Glutamatergic neuron (in vitro differentiated cells): ENCODE measurements at regions not wholly inside any gene's neighbourhood (a gene's known extent, or its start where the extent isn't known, plus 50 kb on each side); places are given as distances from the start of the nearest gene placed in this dataset.

Experiments used
- DNase-seq: peaks from one replicate; pipeline ENCODE4 v3.0.0; 2022
- H3K27ac Mint-ChIP-seq: one replicate; pipeline ENCODE4 v1.8.0; 2020; ENCODE audit warnings: mild to moderate bottlenecking, mixed read lengths, inconsistent platforms; ENCODE audit not compliant: unreplicated experiment
- H3K27me3 Mint-ChIP-seq: one replicate; pipeline ENCODE4 v1.8.0; 2020; ENCODE audit warnings: mild to moderate bottlenecking, moderate library complexity, mixed read lengths, inconsistent platforms; ENCODE audit not compliant: unreplicated experiment
- H3K36me3 Mint-ChIP-seq: one replicate; pipeline ENCODE4 v1.8.0; 2020; ENCODE audit warnings: mild to moderate bottlenecking, mixed read lengths, inconsistent platforms; ENCODE audit not compliant: unreplicated experiment
- H3K4me1 Mint-ChIP-seq: one replicate; pipeline ENCODE4 v1.8.0; 2020; ENCODE audit warnings: mild to moderate bottlenecking, low read depth, mixed read lengths, inconsistent platforms; ENCODE audit not compliant: unreplicated experiment
- H3K4me3 Mint-ChIP-seq: one replicate; pipeline ENCODE4 v1.8.0; 2020; ENCODE audit warnings: mild to moderate bottlenecking, mixed read lengths, inconsistent platforms; ENCODE audit not compliant: unreplicated experiment
- H3K9me3 Mint-ChIP-seq: one replicate; pipeline ENCODE4 v1.8.0; 2020; ENCODE audit warnings: mild to moderate bottlenecking, moderate library complexity, mixed read lengths, inconsistent platforms; ENCODE audit not compliant: unreplicated experiment
- TF ChIP-seq, protein P1 (sequence below): fragments of 200-600 bp; sonication (generic); IDR thresholded peaks from one replicate; pipeline ENCODE4 v1.5.0; 2021; ENCODE audit not compliant: partially characterized antibody, unreplicated experiment

DNA sequence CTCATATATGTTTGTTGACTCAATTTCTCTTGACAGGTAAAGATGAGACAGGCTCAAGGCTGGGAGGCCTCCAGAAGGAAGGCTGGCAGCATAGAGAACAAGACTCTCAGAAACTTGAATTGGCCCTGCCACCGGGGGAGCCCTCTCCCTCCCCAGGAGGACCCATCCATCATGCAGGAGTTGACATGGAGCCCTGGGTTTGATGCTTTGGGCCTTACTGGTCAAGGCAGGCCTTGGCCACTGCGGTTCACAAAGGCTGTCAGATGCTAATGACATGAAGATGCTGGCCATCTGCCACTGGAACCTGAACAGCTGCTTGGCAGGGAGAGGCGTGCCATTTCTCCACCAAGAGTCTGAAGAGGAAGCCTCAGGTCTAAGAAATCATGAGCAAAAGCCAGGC lies 193.6 kb downstream of the MTCL1 start:
- Mint-ChIP-seq H3K27me3 (peaks cover 1% of the 10 kb centered on the region), H3K4me1 (peaks cover 18% of the 10 kb centered on the region), H3K27ac (peak overlapping the region; percentile 82), H3K4me3 (no peak overlapping the region), H3K36me3 (peaks cover 35% of the 10 kb centered on the region), H3K9me3 (peaks cover 11% of the 10 kb centered on the region)
- DNase-seq: peak; percentile 36
- TF ChIP-seq, protein P1, sequence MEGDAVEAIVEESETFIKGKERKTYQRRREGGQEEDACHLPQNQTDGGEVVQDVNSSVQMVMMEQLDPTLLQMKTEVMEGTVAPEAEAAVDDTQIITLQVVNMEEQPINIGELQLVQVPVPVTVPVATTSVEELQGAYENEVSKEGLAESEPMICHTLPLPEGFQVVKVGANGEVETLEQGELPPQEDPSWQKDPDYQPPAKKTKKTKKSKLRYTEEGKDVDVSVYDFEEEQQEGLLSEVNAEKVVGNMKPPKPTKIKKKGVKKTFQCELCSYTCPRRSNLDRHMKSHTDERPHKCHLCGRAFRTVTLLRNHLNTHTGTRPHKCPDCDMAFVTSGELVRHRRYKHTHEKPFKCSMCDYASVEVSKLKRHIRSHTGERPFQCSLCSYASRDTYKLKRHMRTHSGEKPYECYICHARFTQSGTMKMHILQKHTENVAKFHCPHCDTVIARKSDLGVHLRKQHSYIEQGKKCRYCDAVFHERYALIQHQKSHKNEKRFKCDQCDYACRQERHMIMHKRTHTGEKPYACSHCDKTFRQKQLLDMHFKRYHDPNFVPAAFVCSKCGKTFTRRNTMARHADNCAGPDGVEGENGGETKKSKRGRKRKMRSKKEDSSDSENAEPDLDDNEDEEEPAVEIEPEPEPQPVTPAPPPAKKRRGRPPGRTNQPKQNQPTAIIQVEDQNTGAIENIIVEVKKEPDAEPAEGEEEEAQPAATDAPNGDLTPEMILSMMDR: no peak

DNA sequence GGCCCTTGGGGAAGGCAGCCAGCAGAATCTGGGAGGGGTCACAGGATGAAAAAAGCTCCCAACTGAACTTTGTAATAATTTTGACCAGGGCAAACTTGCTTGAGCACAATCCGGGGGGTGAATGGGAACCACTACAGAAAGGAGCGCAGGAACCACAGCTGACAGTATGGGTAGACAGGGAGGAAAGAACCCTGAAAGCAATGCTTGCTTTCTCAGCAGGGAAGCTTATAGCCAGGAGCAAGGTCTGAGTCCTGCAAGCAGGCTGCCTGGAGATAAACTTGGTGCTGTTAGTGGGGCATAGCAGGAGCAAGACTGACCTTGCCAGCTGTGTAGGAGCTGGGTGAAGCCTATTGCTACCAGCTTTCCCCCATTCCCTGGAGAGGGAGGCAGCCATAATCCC lies 195.2 kb downstream of the MTCL1 start:
- TF ChIP-seq, protein P1: no peak
- H3K4me3 Mint-ChIP-seq: no peak overlapping the region
- H3K36me3 Mint-ChIP-seq: peaks cover 47% of the 10 kb centered on the region
- H3K4me1 Mint-ChIP-seq: peaks cover 18% of the 10 kb centered on the region
- no peak for DNase-seq
- H3K9me3 Mint-ChIP-seq: peaks cover 11% of the 10 kb centered on the region
- H3K27ac Mint-ChIP-seq: peak overlapping the region; percentile 1
- peaks cover 1% of the 10 kb centered on the region for H3K27me3 Mint-ChIP-seq

DNA sequence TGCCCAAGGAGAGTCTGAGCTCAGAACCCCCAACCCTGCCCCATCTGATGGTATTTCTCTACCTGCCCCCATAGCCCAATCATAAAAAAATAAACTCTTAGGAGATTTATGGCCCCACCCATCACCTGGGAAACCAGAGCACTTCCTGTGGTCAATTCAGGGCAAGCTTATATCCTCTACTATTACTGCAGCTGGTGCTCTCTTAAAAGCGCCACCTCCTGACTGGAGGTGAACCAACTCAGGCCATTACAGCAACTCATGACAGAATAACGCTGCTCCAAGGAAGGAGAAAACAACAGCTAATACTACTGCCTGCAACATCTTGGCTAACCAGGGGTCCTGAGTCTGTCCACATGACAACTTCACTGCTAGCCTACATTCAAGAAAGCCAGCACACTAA lies 195.7 kb downstream of the MTCL1 start:
- TF ChIP-seq, protein P1: no peak
- Mint-ChIP-seq H3K27me3 (peaks cover 1% of the 10 kb centered on the region), H3K9me3 (peaks cover 10% of the 10 kb centered on the region), H3K27ac (no peak overlapping the region), H3K4me3 (no peak overlapping the region), H3K4me1 (peaks cover 18% of the 10 kb centered on the region), H3K36me3 (peaks cover 45% of the 10 kb centered on the region)
- no peak for DNase-seq

DNA sequence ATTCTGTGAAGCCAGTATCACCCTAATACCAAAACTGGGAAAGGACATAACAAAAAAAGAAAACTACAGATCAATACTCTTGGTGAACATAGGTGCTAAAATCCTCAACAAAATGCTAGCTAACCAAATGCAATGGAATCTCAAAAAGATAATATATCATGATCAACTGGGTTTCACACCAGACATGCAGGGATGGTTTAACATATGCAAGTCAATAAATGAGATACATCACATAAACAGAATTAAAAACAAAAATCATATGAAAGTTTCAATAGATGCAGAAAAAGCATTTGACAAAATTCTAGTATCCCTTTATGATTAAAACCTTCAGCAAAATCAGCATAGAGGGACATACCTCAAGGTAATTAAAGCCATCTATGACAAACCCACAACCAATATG lies 198.2 kb upstream of the NDUFV2 start:
- H3K36me3 Mint-ChIP-seq: peaks cover 40% of the 10 kb centered on the region
- no peak for DNase-seq
- H3K4me3 Mint-ChIP-seq: no peak overlapping the region
- H3K9me3 Mint-ChIP-seq: peaks cover under 1% of the 10 kb centered on the region
- TF ChIP-seq, protein P1: no peak
- no peak overlapping the region for H3K27ac Mint-ChIP-seq
- H3K4me1 Mint-ChIP-seq: peaks cover 6% of the 10 kb centered on the region
- peaks cover 1% of the 10 kb centered on the region for H3K27me3 Mint-ChIP-seq

DNA sequence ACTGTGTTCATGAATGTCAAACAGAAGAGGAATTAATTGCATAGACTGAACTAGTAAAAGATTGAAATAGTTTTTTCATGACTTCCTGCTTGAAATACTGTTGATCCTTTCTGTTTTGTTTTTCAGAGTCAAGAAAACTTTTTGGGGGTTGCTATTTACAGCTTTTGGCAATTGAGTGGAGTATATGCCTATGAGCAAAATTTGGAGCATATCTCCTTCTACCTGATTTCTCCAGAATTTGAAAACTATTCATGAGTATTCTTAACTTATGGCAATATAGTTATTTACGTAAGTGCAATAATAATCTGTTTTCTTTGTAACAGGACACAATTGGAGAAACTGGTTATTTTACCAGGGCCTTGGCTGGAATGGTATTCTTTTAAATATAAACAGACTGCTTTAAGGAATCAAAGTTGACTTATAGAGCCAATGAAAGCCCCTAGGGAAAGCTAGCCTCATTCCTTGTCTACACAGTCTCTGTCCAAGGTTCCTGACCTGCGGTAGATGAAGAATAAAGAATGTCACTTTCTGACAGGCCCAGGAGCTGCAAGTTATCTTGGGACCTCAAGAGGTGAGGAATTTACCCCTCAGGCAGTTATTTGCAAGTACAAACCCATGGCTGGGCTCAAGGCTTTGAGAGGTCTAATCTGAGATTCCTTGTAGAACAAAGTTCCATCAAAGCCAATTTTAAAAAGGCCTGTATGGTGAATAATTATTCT lies 193.5 kb upstream of the NDUFV2 start:
- Mint-ChIP-seq H3K4me3 (no peak overlapping the region), H3K9me3 (peaks cover 9% of the 10 kb centered on the region), H3K4me1 (peaks cover 18% of the 10 kb centered on the region), H3K27me3 (no peaks in the 10 kb centered on the region), H3K27ac (no peak overlapping the region), H3K36me3 (peaks cover 16% of the 10 kb centered on the region)
- TF ChIP-seq, protein P1: no peak
- DNase-seq: no peak
